GM20000 (cell line): ENCODE measurements at regions not wholly inside any gene's neighbourhood (a gene's known extent, or its start where the extent isn't known, plus 50 kb on each side); places are given as distances from the start of the nearest gene placed in this dataset.

Experiments
- DNase-seq: peaks from one replicate; pipeline ENCODE4 v3.0.0; 2012; ENCODE audit warnings: low spot score
- TF ChIP-seq, protein P1 (sequence below): IDR thresholded peaks from 2 replicates; pipeline ENCODE4 v1.5.1; 2012; ENCODE audit warnings: mild to moderate bottlenecking, control low read depth; ENCODE audit errors: extremely low read depth, missing control alignments

DNA sequence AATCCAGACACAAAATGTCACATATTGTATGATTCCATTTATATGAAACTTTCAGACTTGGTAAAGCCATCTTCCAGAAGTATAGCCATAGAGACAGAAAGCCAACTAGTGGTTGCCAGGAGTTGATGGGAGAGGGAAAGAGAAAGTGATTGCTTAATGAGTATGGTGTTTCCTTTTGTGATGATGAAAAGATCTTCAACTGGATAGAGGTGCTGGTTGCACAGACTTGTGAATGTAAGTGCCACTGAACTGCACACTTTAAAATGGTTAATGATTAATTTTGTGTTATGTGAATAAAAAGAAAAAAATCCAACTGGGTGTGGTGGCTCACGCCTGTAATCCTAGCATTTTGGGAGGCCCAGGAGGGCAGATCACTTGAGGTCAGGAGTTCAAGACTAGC, 135.3 kb upstream of the SLC1A4 start:
- TF ChIP-seq, protein P1, sequence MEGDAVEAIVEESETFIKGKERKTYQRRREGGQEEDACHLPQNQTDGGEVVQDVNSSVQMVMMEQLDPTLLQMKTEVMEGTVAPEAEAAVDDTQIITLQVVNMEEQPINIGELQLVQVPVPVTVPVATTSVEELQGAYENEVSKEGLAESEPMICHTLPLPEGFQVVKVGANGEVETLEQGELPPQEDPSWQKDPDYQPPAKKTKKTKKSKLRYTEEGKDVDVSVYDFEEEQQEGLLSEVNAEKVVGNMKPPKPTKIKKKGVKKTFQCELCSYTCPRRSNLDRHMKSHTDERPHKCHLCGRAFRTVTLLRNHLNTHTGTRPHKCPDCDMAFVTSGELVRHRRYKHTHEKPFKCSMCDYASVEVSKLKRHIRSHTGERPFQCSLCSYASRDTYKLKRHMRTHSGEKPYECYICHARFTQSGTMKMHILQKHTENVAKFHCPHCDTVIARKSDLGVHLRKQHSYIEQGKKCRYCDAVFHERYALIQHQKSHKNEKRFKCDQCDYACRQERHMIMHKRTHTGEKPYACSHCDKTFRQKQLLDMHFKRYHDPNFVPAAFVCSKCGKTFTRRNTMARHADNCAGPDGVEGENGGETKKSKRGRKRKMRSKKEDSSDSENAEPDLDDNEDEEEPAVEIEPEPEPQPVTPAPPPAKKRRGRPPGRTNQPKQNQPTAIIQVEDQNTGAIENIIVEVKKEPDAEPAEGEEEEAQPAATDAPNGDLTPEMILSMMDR: no peak
- no peak for DNase-seq

DNA sequence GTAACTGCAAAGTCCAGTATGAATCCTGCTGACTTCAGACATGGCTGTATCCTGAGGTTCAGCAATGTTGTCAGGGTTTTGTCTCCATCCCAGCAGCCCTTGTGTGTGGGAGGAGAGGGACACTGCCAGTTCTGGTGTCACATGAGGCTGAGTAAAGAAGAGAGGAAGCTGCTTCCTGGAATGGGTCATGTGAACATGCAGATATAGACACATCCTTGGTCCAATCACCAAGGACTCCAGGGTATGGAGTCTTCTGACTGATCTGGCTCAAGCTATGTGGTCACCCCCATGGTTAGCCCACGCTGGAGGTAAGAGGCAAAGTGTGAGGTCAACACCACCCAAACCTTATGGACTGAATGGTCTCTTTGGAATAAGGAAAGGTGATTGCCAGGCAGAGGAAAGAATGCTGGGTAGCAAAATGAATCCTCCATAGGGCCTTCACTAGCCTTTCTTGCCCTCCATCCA, 134.4 kb upstream of the SLC1A4 start:
- no peak for DNase-seq
- TF ChIP-seq, protein P1: no peak

DNA sequence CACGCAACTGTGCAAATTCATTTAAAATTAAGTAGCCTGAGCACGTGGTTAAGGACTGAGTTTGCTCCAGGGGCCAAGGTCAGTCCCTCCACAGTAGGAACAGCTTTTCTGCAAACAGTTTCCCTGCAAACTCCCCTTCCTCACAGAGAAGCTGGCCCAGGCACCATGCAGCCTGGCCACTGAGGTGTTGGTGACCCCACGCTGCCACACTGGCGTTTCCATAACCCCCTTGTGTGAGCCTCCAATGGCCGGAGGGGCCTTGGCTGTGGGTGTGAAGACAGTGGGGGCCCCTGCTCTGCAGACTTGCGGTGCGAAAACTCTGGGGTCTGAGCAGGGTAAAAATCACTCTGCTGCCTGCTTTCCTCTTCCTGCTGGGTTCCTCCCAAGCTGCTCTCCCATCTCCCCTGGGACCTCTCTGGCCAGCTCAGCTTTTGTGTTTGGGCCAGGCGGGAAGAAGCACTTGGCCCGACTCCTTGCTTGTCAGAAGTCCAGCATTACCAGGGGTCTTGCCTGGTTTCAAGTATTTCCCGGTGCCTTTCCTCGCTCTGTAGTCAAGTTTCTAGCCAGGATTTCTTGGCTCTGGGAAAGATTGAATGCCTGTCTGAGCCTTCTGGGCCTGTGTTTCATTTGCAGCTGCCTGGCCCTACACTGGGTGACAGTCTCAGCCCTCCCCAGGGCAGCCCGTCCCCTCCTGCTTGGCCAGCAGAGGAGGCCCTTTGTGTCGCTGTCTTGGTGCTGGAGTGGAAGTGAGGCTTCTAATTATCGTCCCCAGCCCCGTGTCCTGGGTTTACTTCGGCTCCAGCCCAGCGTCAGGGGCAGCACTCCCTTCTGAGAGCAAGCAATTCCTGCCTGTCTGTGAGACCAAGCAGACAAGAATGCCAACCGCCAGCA, 131.4 kb upstream of the SLC1A4 start:
- DNase-seq: no peak
- TF ChIP-seq, protein P1: no peak

DNA sequence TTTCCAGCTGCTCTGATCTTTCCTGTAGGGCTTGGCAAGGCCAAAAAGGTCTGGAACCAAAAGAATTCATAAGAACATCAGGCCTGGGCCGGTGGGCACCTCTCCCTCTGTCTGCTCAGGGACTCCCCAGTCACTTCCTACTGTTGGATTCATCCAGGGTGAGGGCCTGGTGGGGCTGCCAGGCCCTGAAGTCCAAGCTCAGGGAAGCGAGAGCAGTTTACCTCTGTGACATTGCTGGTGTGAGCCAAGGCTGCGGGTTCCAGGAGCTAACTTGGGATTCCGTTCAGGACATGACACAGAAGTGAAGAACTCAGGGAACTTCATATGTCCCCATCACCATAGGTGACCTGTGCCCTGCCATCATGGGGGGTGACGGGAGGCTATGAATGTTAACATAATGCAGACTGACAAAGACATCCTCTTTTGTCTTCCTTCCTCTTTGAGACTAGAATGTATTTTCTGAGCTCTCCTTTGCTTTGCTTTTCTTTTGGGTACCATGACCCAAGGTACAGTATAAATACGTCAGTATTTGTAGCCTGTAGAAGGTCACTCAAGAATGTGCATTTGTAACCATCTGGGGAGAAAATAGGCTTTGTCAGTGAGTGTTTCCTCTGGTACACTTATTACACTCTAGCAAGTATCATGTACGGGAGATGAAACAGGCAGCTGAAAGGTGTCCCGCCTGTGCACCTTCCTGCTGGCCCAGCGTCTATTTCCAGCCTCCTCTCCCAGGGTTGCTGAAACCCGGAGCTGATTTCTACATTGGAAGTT, 130.5 kb upstream of the SLC1A4 start:
- TF ChIP-seq, protein P1: no peak
- DNase-seq: peak; percentile 49

DNA sequence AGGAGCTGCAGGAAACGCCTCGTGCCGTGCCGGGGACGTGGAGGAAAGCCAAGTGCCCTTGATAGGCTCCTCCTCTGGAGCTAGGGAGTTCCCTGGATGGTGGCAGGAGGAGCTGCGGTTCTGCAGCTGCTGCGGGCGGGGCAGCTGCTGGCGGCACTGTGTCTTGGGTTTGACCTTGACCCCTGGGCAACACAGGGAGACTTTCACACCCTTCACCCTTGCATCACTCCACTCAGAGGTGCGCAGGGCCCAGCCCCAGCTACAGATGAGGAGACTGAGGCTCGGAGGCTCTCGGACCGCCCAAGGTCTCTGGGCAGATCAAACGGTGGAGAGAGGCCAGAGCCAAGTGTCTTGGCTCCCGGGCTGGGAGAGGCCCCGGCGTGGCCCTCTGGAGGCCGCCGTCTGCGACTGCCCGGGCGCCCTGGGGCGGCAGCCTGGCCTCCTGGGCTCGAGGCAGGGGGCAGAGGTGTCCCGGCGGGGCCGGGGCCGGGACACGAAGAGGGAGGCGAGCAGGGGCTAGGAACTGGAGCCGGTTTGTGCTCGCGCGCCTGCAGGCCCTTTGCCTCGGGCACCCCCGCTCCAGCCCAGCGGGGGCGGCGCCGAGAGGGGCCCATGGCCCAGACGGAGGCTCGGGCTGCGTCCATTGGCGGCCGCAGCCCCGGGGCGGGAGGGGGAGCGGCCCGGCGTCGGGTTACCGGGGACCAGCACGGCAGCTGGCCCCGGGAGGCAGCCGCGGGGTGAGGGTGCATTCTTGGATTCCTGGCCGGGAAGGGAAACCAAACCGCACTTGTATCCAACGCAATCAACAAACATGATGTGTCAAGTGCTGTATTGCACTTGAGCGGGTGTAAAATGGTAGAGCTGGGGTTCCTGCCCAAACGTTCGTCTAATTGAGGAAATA, 129.6 kb upstream of the SLC1A4 start:
- DNase-seq: peak; percentile 87
- TF ChIP-seq, protein P1: no peak

DNA sequence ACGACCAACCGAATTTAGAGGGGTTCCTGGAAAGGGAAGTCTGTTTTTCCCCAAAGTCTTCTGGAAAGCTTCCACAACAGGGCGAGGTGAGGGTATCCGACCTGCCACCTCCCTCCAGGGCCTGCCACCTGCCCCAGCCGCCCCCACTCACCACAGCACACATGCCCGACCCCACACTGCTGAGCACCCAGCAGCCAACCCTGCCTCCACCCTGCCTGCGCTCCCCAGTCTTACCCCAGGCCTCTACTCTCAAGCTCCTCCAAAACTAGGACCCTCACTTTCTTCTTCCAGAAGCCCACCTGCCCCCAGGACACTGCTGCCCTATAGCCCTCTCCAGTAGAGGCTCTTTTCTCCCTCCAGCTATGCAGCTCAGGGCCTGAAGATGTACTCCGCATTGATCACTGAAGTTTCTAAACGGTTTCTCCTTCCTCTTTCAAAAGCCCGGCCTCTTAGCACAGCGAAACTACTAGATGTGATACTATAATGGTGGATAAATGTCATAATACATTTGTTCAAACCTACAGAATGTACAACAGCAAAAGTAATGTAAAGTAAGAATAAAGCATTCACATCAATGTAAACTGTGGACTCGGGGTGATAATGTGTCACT, 128.8 kb upstream of the SLC1A4 start:
- TF ChIP-seq, protein P1: no peak
- peak; percentile 80 for DNase-seq
